ENCODE measurements at regions not wholly inside any gene's neighbourhood (a gene's known extent, or its start where the extent isn't known, plus 50 kb on each side); places are given as distances from the start of the nearest gene placed in this dataset.

DNA sequence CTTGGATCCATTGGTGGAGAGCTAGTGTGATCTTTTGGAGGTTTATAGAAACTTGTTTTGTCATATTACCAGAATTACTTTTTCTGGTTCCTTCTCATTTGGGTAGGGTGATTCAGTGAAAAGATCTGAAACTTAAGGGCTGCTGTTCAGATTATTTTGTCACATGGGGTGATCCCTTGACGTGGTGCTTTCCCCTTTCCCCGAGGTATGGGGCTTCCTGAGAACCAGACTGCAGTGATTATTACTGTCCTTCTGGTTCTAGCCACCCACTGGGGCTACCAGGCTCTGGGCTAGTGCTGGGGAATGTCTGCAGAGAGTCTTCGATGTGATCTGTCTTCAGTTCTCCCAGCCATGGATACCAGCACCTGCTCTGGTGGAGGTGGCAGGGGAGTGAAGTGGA lies 1030.0 kb downstream of the GRM8 start:
- Histone ChIP-seq H3K4me1 (no peaks in the 10 kb centered on the region), H3K4me2 (no peak overlapping the region), H3K4me3 (no peak overlapping the region), H3K27ac (no peak overlapping the region), H4K20me1 (ENCODE audit: low read depth) (no peaks in the 10 kb centered on the region), H3K9ac (no peak overlapping the region), H3K9me3 (ENCODE audit: low read depth) (no peaks in the 10 kb centered on the region), H2AFZ (replicated peaks) (peak overlapping the region; percentile 19), H3K79me2 (ENCODE audit: low read depth) (no peaks in the 10 kb centered on the region), H3K27me3 (no peaks in the 10 kb centered on the region), H3K36me3 (no peaks in the 10 kb centered on the region), H3F3A (ENCODE audit: low read depth) (peaks cover 9% of the 10 kb centered on the region)
- Mint-ChIP-seq H3K4me3 (no peak overlapping the region), H3K9me3 (peaks cover 17% of the 10 kb centered on the region), H3K4me1 (peaks cover 4% of the 10 kb centered on the region), H3K27ac (peak overlapping the region; percentile 42), H3K36me3 (no peaks in the 10 kb centered on the region), H3K27me3 (ENCODE audit: insufficient read depth, low read depth) (no peaks in the 10 kb centered on the region)
- no peak for DNase-seq (ENCODE audit: low spot score)
- TF ChIP-seq EZH2phosphoT487 (IDR thresholded peaks at IDR 0.05), result no peak
- TF ChIP-seq EZH2 (IDR thresholded peaks at IDR 0.05), result no peak
- TF ChIP-seq, protein P1, sequence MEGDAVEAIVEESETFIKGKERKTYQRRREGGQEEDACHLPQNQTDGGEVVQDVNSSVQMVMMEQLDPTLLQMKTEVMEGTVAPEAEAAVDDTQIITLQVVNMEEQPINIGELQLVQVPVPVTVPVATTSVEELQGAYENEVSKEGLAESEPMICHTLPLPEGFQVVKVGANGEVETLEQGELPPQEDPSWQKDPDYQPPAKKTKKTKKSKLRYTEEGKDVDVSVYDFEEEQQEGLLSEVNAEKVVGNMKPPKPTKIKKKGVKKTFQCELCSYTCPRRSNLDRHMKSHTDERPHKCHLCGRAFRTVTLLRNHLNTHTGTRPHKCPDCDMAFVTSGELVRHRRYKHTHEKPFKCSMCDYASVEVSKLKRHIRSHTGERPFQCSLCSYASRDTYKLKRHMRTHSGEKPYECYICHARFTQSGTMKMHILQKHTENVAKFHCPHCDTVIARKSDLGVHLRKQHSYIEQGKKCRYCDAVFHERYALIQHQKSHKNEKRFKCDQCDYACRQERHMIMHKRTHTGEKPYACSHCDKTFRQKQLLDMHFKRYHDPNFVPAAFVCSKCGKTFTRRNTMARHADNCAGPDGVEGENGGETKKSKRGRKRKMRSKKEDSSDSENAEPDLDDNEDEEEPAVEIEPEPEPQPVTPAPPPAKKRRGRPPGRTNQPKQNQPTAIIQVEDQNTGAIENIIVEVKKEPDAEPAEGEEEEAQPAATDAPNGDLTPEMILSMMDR (IDR thresholded peaks at IDR 0.05), result no peak

DNA sequence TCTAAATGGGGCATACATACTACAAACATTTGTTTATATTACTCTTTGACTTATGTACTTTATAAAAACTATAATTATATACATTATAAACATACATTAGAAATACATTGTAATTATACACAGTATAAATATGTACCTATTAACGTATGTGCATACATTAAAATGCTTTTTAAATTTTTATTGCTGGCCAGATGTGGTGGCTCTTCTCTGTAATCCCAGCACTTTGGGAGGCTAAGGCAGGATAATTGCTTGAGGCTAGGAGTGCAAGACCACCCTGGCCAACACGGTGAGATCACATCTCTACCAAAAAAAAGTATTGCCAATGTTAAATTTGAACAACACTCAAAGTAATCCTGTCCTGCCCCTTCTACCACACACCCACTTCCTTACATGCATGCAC lies 1037.0 kb downstream of the GRM8 start:
- no peaks in the 10 kb centered on the region for H3K9me3 ChIP-seq (ENCODE audit: low read depth)
- H3K4me2 ChIP-seq, result no peak overlapping the region
- TF ChIP-seq EZH2phosphoT487 (IDR thresholded peaks at IDR 0.05) (no peak), EZH2 (IDR thresholded peaks at IDR 0.05) (no peak)
- TF ChIP-seq, protein P1 (IDR thresholded peaks at IDR 0.05), result no peak
- H3K4me3 Mint-ChIP-seq, result no peak overlapping the region
- no peaks in the 10 kb centered on the region for H3K27me3 ChIP-seq
- peaks cover 7% of the 10 kb centered on the region for H3K9me3 Mint-ChIP-seq
- no peaks in the 10 kb centered on the region for H3K4me1 Mint-ChIP-seq
- no peak overlapping the region for H3K27ac Mint-ChIP-seq
- H4K20me1 ChIP-seq (ENCODE audit: low read depth), result no peaks in the 10 kb centered on the region
- H3K36me3 ChIP-seq, result no peaks in the 10 kb centered on the region
- no peak for DNase-seq (ENCODE audit: low spot score)
- H3K4me3 ChIP-seq, result no peak overlapping the region
- no peak overlapping the region for H3K9ac ChIP-seq
- H3F3A ChIP-seq (ENCODE audit: low read depth), result peaks cover 15% of the 10 kb centered on the region
- no peaks in the 10 kb centered on the region for H3K27me3 Mint-ChIP-seq (ENCODE audit: insufficient read depth, low read depth)
- H3K27ac ChIP-seq, result no peak overlapping the region
- H3K4me1 ChIP-seq, result no peaks in the 10 kb centered on the region
- H2AFZ ChIP-seq (replicated peaks), result no peak overlapping the region
- no peaks in the 10 kb centered on the region for H3K36me3 Mint-ChIP-seq
- H3K79me2 ChIP-seq (ENCODE audit: low read depth), result no peaks in the 10 kb centered on the region

DNA sequence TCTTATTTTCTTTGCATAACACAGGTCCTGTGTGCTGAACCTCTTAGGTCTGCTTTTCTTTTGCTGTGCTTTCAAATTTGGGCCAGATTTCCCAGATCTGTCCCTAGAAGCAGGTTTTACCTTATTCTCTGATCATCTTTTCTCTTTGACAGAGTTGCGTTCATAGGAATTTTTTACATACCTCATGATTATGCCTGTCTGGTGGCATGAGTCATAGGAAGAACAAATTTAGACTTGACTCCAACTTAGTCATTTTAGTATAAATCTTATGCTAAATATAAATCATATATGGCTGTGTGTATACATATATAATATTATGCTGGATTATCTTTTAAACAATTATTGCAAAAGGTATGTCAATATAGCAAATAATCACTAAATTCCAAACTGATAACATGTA lies 1038.9 kb downstream of the GRM8 start:
- TF ChIP-seq EZH2phosphoT487 (IDR thresholded peaks at IDR 0.05), result no peak
- no peak for TF ChIP-seq EZH2 (IDR thresholded peaks at IDR 0.05)
- TF ChIP-seq, protein P1 (IDR thresholded peaks at IDR 0.05), result no peak
- Histone ChIP-seq H3K4me2 (no peak overlapping the region), H3K79me2 (ENCODE audit: low read depth) (no peaks in the 10 kb centered on the region), H3K27ac (no peak overlapping the region), H3K36me3 (no peaks in the 10 kb centered on the region), H2AFZ (replicated peaks) (no peak overlapping the region), H3K4me1 (no peaks in the 10 kb centered on the region), H3K9me3 (ENCODE audit: low read depth) (no peaks in the 10 kb centered on the region), H3K27me3 (no peaks in the 10 kb centered on the region), H3F3A (ENCODE audit: low read depth) (peaks cover 15% of the 10 kb centered on the region), H4K20me1 (ENCODE audit: low read depth) (no peaks in the 10 kb centered on the region), H3K4me3 (no peak overlapping the region), H3K9ac (no peak overlapping the region)
- no peak for DNase-seq (ENCODE audit: low spot score)
- Mint-ChIP-seq H3K4me1 (no peaks in the 10 kb centered on the region), H3K9me3 (no peaks in the 10 kb centered on the region), H3K27ac (no peak overlapping the region), H3K4me3 (no peak overlapping the region), H3K27me3 (ENCODE audit: insufficient read depth, low read depth) (no peaks in the 10 kb centered on the region), H3K36me3 (no peaks in the 10 kb centered on the region)
